Osteoblast (primary cell): ENCODE measurements at regions not wholly inside any gene's neighbourhood (a gene's known extent, or its start where the extent isn't known, plus 50 kb on each side); places are given as distances from the start of the nearest gene placed in this dataset.
"Not testable (repeated sequence)": the region's sequence is repeated elsewhere in the genome, so short reads cannot be mapped to it uniquely, and the experiment has no call there.

Source experiments
- DNase-seq: peaks from one replicate; pipeline ENCODE4 v3.0.0; 2011; ENCODE audit warnings: low spot score, mixed read lengths; ENCODE audit not compliant: insufficient read length; ENCODE audit errors: missing footprints
- H2AFZ ChIP-seq: 2 replicates; pipeline ENCODE4 v1.6.0; 2011; ENCODE audit warnings: mild to moderate bottlenecking, low read length
- H3K27ac ChIP-seq: 2 replicates; pipeline ENCODE4 v1.5.1; 2011; ENCODE audit warnings: mild to moderate bottlenecking, low read depth, low read length, moderate library complexity
- H3K27me3 ChIP-seq: 2 replicates; pipeline ENCODE4 v1.6.0; 2012; ENCODE audit warnings: mild to moderate bottlenecking, control low read depth, inconsistent platforms, low read length, moderate library complexity; ENCODE audit not compliant: insufficient read depth
- H3K36me3 ChIP-seq: 2 replicates; pipeline ENCODE4 v1.5.1; 2011; ENCODE audit warnings: mild to moderate bottlenecking, low read length, control low read depth, moderate library complexity; ENCODE audit not compliant: insufficient read depth
- H3K4me1 ChIP-seq: 2 replicates; pipeline ENCODE4 v1.5.1; 2011; ENCODE audit warnings: mild to moderate bottlenecking, low read length, control low read depth, moderate library complexity; ENCODE audit not compliant: insufficient read depth
- H3K4me2 ChIP-seq: 2 replicates; pipeline ENCODE4 v1.6.0; 2011; ENCODE audit warnings: mild to moderate bottlenecking, low read length; ENCODE audit not compliant: insufficient read depth
- H3K4me3 ChIP-seq: fragments of 200-600 bp; sonication (generic); 3 replicates; pipeline ENCODE4 v1.5.1; 2012; ENCODE audit warnings: mild to moderate bottlenecking, low read length, inconsistent platforms; ENCODE audit not compliant: insufficient read depth
- H3K79me2 ChIP-seq: 2 replicates; pipeline ENCODE4 v1.6.0; 2012; ENCODE audit warnings: mild to moderate bottlenecking, low read length, control low read depth, inconsistent platforms; ENCODE audit not compliant: insufficient read depth
- H3K9me3 ChIP-seq: 2 replicates; pipeline ENCODE4 v1.5.1; 2011; ENCODE audit warnings: low read depth, low read length, control low read depth
- H4K20me1 ChIP-seq: 2 replicates; pipeline ENCODE4 v1.6.0; 2012; ENCODE audit warnings: mild to moderate bottlenecking, low read length, control low read depth; ENCODE audit not compliant: insufficient read depth
- CTCF ChIP-seq: IDR thresholded peaks from 2 replicates; pipeline ENCODE4 v1.5.1; 2011; ENCODE audit warnings: mild to moderate bottlenecking, low read depth, low read length, moderate library complexity; ENCODE audit errors: extremely low read depth

- H3K4me3 ChIP-seq: no peak overlapping the region
- no peaks in the 10 kb centered on the region for H4K20me1 ChIP-seq
- H3K36me3 ChIP-seq: no peaks in the 10 kb centered on the region
- H3K79me2 ChIP-seq: no peaks in the 10 kb centered on the region
- H3K4me2 ChIP-seq: no peak overlapping the region
- no peaks in the 10 kb centered on the region for H3K4me1 ChIP-seq
- no peaks in the 10 kb centered on the region for H3K27me3 ChIP-seq
- no peak for DNase-seq
- H3K27ac ChIP-seq: no peak overlapping the region
- no peak for TF ChIP-seq CTCF
- H2AFZ ChIP-seq: no peak overlapping the region
- H3K9me3 ChIP-seq: no peaks in the 10 kb centered on the region
These were observed 222.0 kb downstream of the ZNF516 start for GRCh38 chr18:76273036-76273545.

- H3K27me3 ChIP-seq, H3K79me2 ChIP-seq, H3K4me1 ChIP-seq, H3K36me3 ChIP-seq, H4K20me1 ChIP-seq, H3K9me3 ChIP-seq, H3K4me2 ChIP-seq, H2AFZ ChIP-seq, H3K4me3 ChIP-seq, DNase-seq, H3K27ac ChIP-seq: not testable (repeated sequence)
These were observed 227.6 kb downstream of the ZNF516 start for GRCh38 chr18:76267423-76267822.

GRCh38 chr18:76266236-76266991, 228.6 kb downstream of the ZNF516 start:
- no peaks in the 10 kb centered on the region for H3K4me1 ChIP-seq
- H3K27ac ChIP-seq: no peak overlapping the region
- H2AFZ ChIP-seq: peak overlapping the region; percentile 94

GRCh38 chr18:76265497-76266235, 229.4 kb downstream of the ZNF516 start:
- Histone ChIP-seq H3K9me3 (no peaks in the 10 kb centered on the region), H4K20me1 (no peaks in the 10 kb centered on the region), H2AFZ (peak overlapping the region; percentile 94), H3K27me3 (no peaks in the 10 kb centered on the region), H3K27ac (peak overlapping the region; percentile 12), H3K4me1 (no peaks in the 10 kb centered on the region), H3K36me3 (no peaks in the 10 kb centered on the region), H3K4me3 (peak overlapping the region; percentile 65), H3K4me2 (peak overlapping the region; percentile 75), H3K79me2 (no peaks in the 10 kb centered on the region)
- peak; percentile 85 for DNase-seq
- TF ChIP-seq CTCF: no peak

More at GRCh38 chr18:76266236-76266991, 228.6 kb downstream of the ZNF516 start:
- Histone ChIP-seq H3K4me3 (peak overlapping the region; percentile 65), H3K9me3 (no peaks in the 10 kb centered on the region), H3K4me2 (peak overlapping the region; percentile 75), H3K27me3 (no peaks in the 10 kb centered on the region), H4K20me1 (no peaks in the 10 kb centered on the region), H3K79me2 (no peaks in the 10 kb centered on the region), H3K36me3 (no peaks in the 10 kb centered on the region)
- DNase-seq: no peak
- no peak for TF ChIP-seq CTCF
